Upper lobe of right lung (tissue), 1 donor: ENCODE measurements at regions not wholly inside any gene's neighbourhood (a gene's known extent, or its start where the extent isn't known, plus 50 kb on each side); places are given as distances from the start of the nearest gene placed in this dataset.
"Not testable (repeated sequence)": the region's sequence is repeated elsewhere in the genome, so short reads cannot be mapped to it uniquely, and the experiment has no call there.

ENCODE experiments used
- ATAC-seq: fragments of 200-7000 bp; cut with Tn5 transposase; one replicate; pipeline ENCODE4 v1.9.1; 2020; ENCODE audit warnings: mild to moderate bottlenecking, moderate library complexity
- DNase-seq: peaks from one replicate; pipeline ENCODE4 v3.0.0-alpha.2; 2020
- H3K27ac ChIP-seq: fragments of 200-600 bp; one replicate; pipeline ENCODE4 v1.8.0; 2022
- H3K27me3 ChIP-seq: fragments of 200-600 bp; one replicate; pipeline ENCODE4 v1.8.0; 2022; ENCODE audit warnings: mild to moderate bottlenecking
- H3K36me3 ChIP-seq: fragments of 200-600 bp; one replicate; pipeline ENCODE4 v1.8.0; 2022
- H3K4me1 ChIP-seq: fragments of 200-600 bp; one replicate; pipeline ENCODE4 v1.8.0; 2022
- H3K4me3 ChIP-seq: fragments of 200-600 bp; one replicate; pipeline ENCODE4 v1.8.0; 2022; ENCODE audit warnings: mild to moderate bottlenecking
- H3K9me3 ChIP-seq: fragments of 200-600 bp; one replicate; pipeline ENCODE4 v1.8.0; 2022
- CTCF ChIP-seq: fragments of 200-600 bp; IDR thresholded peaks from one replicate; pipeline ENCODE4 v1.8.0; 2022; ENCODE audit warnings: antibody characterized with exemption
- intact Hi-C: fragments of 100-400 bp; cut with DNase I; formaldehyde crosslinking; loops from one replicate; pipeline ENCODE4 v1.11.0; 2022
- donor health status: DM: no; HTN: yes; CAD: no; lungs with severe emphysema.

- ATAC-seq = no peak
Observed at GRCh38 chrX:63058204-63058603, 292.9 kb downstream of the SPIN4 start.

GRCh38 chrX:63050225-63050624, 300.9 kb downstream of the SPIN4 start:
- DNase-seq = no peak
- no peak for TF ChIP-seq CTCF
- H3K36me3 ChIP-seq = no peaks in the 10 kb centered on the region

More at GRCh38 chrX:63058204-63058603, 292.9 kb downstream of the SPIN4 start:
- Histone ChIP-seq H3K36me3 (no peaks in the 10 kb centered on the region), H3K4me3 (no peak overlapping the region), H3K27me3 (no peaks in the 10 kb centered on the region), H3K27ac (no peak overlapping the region), H3K9me3 (no peaks in the 10 kb centered on the region), H3K4me1 (no peaks in the 10 kb centered on the region)
- DNase-seq = no peak
- intact Hi-C loops = no loop called here
- TF ChIP-seq CTCF = no peak

GRCh38 chrX:63032811-63033210, 318.3 kb downstream of the SPIN4 start:
- no peak overlapping the region for H3K4me3 ChIP-seq
- DNase-seq (no peak), ATAC-seq (no peak)
- H3K27ac ChIP-seq = no peak overlapping the region
- intact Hi-C loops = no loop called here
- H3K36me3 ChIP-seq = no peaks in the 10 kb centered on the region
- no peaks in the 10 kb centered on the region for H3K27me3 ChIP-seq
- no peak for TF ChIP-seq CTCF
- no peaks in the 10 kb centered on the region for H3K4me1 ChIP-seq
- no peaks in the 10 kb centered on the region for H3K9me3 ChIP-seq

More at GRCh38 chrX:63050225-63050624, 300.9 kb downstream of the SPIN4 start:
- Histone ChIP-seq H3K27me3 (no peaks in the 10 kb centered on the region), H3K9me3 (no peaks in the 10 kb centered on the region), H3K4me3 (no peak overlapping the region), H3K27ac (no peak overlapping the region), H3K4me1 (no peaks in the 10 kb centered on the region)
- no peak for ATAC-seq
- intact Hi-C loops = no loop called here

- DNase-seq (no peak), ATAC-seq (no peak)
- no peak for TF ChIP-seq CTCF
- Histone ChIP-seq H3K4me3 (no peak overlapping the region), H3K9me3 (no peaks in the 10 kb centered on the region), H3K4me1 (no peaks in the 10 kb centered on the region), H3K27me3 (no peaks in the 10 kb centered on the region), H3K36me3 (no peaks in the 10 kb centered on the region), H3K27ac (no peak overlapping the region)
- intact Hi-C loops = no loop called here
Observed at GRCh38 chrX:63013549-63013948, 337.6 kb downstream of the SPIN4 start.

GRCh38 chrX:63012574-63012973, 338.6 kb downstream of the SPIN4 start:
- Histone ChIP-seq H3K27ac (no peak overlapping the region), H3K9me3 (no peaks in the 10 kb centered on the region), H3K36me3 (no peaks in the 10 kb centered on the region), H3K4me1 (no peaks in the 10 kb centered on the region), H3K4me3 (no peak overlapping the region), H3K27me3 (no peaks in the 10 kb centered on the region)
- peak; percentile 10 for TF ChIP-seq CTCF
- intact Hi-C loops = no loop called here
- ATAC-seq (no peak), DNase-seq (no peak)

- H3K4me3 ChIP-seq, H3K27ac ChIP-seq, intact Hi-C loops, DNase-seq, H3K36me3 ChIP-seq, H3K9me3 ChIP-seq, H3K27me3 ChIP-seq, ATAC-seq, H3K4me1 ChIP-seq: not testable (repeated sequence)
Observed at GRCh38 chrX:63000196-63000595, 350.9 kb downstream of the SPIN4 start.
